ENCODE measurements at regions not wholly inside any gene's neighbourhood (a gene's known extent, or its start where the extent isn't known, plus 50 kb on each side); places are given as distances from the start of the nearest gene placed in this dataset.

DNA sequence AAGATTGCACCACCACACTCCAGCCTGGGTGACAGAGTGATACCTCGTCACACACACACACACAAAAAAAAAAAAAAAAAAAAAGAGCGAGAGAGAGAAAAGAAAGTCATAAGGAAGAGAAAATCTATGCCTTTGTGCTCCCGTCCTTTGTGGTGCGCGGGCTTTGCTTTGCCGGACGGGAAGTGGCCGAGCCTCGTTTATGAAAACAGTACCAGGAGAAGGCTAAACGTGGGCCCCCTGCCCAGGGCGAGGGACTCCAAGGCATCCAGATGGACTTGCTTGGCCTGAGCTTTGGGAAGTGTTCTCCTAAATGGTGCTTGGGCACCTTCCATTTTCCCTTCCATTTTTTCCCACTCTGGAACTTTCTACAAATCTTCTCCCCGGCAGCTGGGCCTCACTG lies 109.3 kb upstream of the LRPAP1 start:
- Histone ChIP-seq H3K27me3 (ENCODE audit: control insufficient read depth, insufficient read depth, low read length) (no peaks in the 10 kb centered on the region), H3K36me3 (ENCODE audit: control insufficient read depth, insufficient read depth, low read length) (no peaks in the 10 kb centered on the region), H3K4me3 (ENCODE audit: low read depth, low read length) (no peak overlapping the region)
- TF ChIP-seq, protein P1, sequence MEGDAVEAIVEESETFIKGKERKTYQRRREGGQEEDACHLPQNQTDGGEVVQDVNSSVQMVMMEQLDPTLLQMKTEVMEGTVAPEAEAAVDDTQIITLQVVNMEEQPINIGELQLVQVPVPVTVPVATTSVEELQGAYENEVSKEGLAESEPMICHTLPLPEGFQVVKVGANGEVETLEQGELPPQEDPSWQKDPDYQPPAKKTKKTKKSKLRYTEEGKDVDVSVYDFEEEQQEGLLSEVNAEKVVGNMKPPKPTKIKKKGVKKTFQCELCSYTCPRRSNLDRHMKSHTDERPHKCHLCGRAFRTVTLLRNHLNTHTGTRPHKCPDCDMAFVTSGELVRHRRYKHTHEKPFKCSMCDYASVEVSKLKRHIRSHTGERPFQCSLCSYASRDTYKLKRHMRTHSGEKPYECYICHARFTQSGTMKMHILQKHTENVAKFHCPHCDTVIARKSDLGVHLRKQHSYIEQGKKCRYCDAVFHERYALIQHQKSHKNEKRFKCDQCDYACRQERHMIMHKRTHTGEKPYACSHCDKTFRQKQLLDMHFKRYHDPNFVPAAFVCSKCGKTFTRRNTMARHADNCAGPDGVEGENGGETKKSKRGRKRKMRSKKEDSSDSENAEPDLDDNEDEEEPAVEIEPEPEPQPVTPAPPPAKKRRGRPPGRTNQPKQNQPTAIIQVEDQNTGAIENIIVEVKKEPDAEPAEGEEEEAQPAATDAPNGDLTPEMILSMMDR (IDR thresholded peaks at IDR 0.05; ENCODE audit: insufficient read depth, low read length, severe bottlenecking): no peak
- DNase-seq (ENCODE audit: low read depth) (no peak), FAIRE-seq (no peak)

DNA sequence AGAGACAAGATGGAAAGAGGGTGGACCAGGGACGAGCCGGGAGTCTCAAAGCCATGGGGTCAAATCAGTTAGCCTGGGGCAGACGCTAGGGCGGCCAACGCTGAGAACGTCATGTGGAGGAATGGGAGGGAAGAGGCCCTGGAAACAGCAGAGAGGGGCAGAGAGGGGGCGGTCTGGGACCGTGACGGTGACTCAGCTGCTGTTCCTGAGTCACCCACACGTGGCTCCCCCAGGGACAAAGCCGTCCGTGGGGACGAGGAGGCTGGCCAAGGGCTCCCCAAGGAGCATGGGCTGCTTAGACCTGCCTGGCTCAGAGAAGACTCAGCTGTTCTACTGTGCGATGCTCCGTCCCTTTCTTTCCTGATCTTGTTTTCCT lies 108.4 kb upstream of the LRPAP1 start:
- DNase-seq (ENCODE audit: low read depth) (no peak), FAIRE-seq (no peak)
- no peak overlapping the region for H3K4me3 ChIP-seq (ENCODE audit: low read depth, low read length)

DNA sequence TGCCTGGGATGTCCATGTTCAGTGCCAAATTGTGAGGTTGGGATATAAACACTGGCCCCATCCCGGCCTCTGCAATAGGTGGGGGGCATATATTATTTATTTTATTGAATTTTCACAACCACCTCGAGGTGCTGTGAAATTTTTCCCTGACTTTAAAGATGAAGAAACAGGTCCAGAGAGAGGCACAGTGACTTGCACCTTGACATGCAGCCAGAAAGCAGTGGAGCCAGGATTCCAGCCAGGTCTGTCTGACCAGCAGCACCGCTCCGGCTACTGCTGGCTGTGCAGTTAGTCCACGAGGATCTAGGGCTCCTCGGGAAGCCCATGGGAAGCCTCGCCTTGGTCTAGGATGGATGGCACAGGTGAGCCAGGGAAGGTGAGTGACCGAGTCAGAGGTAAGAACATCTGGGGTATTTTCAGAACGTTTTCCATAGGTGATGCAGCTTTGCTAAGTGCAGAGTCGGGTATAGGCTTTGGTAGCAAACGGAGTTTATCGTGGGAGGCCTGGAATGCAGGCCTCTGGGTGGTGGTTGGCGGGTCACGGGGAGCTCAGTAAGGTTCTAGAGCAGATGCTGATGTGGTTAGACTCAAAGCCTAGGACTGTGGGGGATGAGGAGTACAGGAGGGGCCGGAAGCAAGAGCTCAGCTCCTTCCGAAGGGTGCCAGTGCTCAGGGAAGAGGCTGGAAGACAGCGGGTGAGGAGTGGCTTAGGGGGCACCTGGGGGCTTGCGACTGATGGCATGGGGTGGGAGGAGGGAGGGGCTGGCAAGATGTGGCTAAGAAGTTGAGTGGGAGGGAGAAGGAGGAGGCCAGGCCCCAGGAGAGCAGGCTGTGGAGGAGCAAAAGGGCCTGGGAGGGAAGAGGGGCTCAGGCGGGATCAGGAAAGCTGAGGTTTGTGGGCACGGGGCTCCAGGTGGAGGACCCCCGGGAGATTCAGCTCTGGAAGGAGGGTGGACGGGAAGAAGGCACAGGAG lies 107.7 kb upstream of the LRPAP1 start:
- DNase-seq (ENCODE audit: low read depth) (no peak), FAIRE-seq (no peak)
- H3K36me3 ChIP-seq (ENCODE audit: control insufficient read depth, insufficient read depth, low read length): no peaks in the 10 kb centered on the region
- no peaks in the 10 kb centered on the region for H3K27me3 ChIP-seq (ENCODE audit: control insufficient read depth, insufficient read depth, low read length)
- no peak overlapping the region for H3K4me3 ChIP-seq (ENCODE audit: low read depth, low read length)
- TF ChIP-seq, protein P1 (IDR thresholded peaks at IDR 0.05; ENCODE audit: insufficient read depth, low read length, severe bottlenecking): no peak

More for the DNA sequence above, 108.4 kb upstream of the LRPAP1 start:
- Histone ChIP-seq H3K27me3 (ENCODE audit: control insufficient read depth, insufficient read depth, low read length) (no peaks in the 10 kb centered on the region), H3K36me3 (ENCODE audit: control insufficient read depth, insufficient read depth, low read length) (no peaks in the 10 kb centered on the region)
- TF ChIP-seq, protein P1 (IDR thresholded peaks at IDR 0.05; ENCODE audit: insufficient read depth, low read length, severe bottlenecking): no peak

DNA sequence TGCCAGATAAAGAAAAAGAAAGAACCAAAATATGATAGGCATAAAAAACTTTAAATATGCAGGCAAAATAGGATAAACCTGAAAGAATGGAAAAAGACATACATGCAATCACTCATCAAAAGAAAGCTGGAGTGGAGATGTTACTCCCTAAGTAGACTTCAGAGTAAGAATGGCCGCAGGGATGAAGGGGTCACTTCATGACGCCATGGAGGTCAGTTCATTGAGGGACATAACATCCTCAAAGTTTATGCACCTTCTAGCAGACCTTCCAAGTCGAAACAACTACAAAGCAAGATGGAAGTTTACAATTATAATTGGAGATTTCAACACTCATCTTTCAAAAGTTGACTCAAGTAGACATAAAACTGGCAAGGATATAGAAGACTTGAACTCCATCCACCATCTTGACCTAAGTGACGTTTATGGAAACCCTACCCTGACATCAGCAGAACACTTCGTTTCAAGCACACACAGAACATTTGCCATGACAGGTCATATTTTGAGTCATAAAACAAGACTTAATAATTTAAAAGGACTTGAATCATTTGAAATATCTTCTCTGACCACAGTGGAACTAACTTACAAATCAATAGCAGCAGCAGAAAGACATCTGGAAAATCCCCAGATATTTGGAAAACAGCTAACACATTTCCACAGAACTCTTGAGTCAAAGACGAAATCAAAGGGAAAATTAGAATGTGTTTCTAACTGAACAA lies 106.0 kb upstream of the LRPAP1 start:
- no peak for FAIRE-seq
- no peaks in the 10 kb centered on the region for H3K36me3 ChIP-seq (ENCODE audit: control insufficient read depth, insufficient read depth, low read length)
- TF ChIP-seq, protein P1 (IDR thresholded peaks at IDR 0.05; ENCODE audit: insufficient read depth, low read length, severe bottlenecking): no peak
- H3K4me3 ChIP-seq (ENCODE audit: low read depth, low read length): no peak overlapping the region
- H3K27me3 ChIP-seq (ENCODE audit: control insufficient read depth, insufficient read depth, low read length): no peaks in the 10 kb centered on the region
- no peak for DNase-seq (ENCODE audit: low read depth)

DNA sequence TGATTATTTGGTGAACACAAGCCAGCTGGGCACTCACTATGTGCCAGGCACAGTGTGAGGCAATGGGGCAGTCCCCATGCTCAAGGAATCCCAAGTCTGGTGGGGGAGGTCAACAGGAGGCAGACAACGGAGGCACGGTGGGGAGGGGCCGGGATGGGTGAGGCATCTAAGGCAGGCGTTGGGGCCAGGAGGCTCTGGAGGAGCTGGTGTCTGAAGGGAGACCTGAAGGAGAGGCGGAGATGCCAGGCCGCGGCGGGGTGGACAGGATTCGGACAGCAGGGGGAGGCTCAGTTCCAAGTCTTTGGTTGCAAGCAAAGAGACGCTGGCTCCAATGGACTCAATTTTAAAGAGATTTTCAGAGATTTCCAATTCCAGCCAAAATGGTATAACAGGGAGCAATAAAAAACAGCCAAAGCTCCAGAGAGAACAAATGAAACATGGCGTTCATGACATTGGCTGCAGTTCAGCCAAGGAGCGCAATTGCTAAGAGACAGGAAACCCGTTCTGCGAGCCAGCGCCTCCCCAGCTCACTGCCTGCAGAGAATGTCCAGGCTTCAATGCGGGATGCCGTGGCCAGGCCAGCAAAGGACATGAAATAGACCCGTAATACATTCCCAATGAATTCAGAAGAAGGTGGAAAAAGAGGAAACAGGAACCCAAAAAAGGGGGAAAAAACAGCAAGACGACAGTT lies 105.2 kb upstream of the LRPAP1 start:
- TF ChIP-seq, protein P1 (IDR thresholded peaks at IDR 0.05; ENCODE audit: insufficient read depth, low read length, severe bottlenecking): no peak
- no peaks in the 10 kb centered on the region for H3K27me3 ChIP-seq (ENCODE audit: control insufficient read depth, insufficient read depth, low read length)
- H3K4me3 ChIP-seq (ENCODE audit: low read depth, low read length): no peak overlapping the region
- H3K36me3 ChIP-seq (ENCODE audit: control insufficient read depth, insufficient read depth, low read length): no peaks in the 10 kb centered on the region
- FAIRE-seq: no peak
- DNase-seq (ENCODE audit: low read depth): no peak

All from bronchial epithelial cell (primary cell).